NT2/D1 (cell line): ENCODE measurements at regions not wholly inside any gene's neighbourhood (a gene's known extent, or its start where the extent isn't known, plus 50 kb on each side); places are given as distances from the start of the nearest gene placed in this dataset.

Source experiments
- SUZ12 ChIP-seq: IDR thresholded peaks from 2 replicates; pipeline ENCODE4 v1.6.1; 2011; ENCODE audit not compliant: insufficient read length, insufficient read depth; ENCODE audit errors: extremely low read depth
- YY1 ChIP-seq: IDR thresholded peaks from 2 replicates; pipeline ENCODE4 v1.6.1; 2011; ENCODE audit not compliant: insufficient read length, insufficient read depth

GRCh38 chr13:50543782-50544181 lies 299.7 kb downstream of the DLEU7 start:
- no peak for TF ChIP-seq YY1
- no peak for TF ChIP-seq SUZ12
